HG03196 (cell line): ENCODE measurements at regions not wholly inside any gene's neighbourhood (a gene's known extent, or its start where the extent isn't known, plus 50 kb on each side); places are given as distances from the start of the nearest gene placed in this dataset.
"Not testable (repeated sequence)": the region's sequence is repeated elsewhere in the genome, so short reads cannot be mapped to it uniquely, and the experiment has no call there.

Experiments
- ATAC-seq: cut with Tn5 transposase; IDR thresholded peaks from one replicate; pipeline ENCODE4 v1.9.1; 2021; ENCODE audit not compliant: unreplicated experiment

- ATAC-seq: no peak
Observed at GRCh38 chr2:53379547-53379946, 388.1 kb upstream of the CHAC2 start.

- no peak for ATAC-seq
Observed at GRCh38 chr2:53378791-53379190, 388.8 kb upstream of the CHAC2 start.

GRCh38 chr2:53373126-53373525 lies 394.5 kb upstream of the CHAC2 start:
- ATAC-seq: no peak

GRCh38 chr2:53366543-53366942 lies 401.1 kb upstream of the CHAC2 start:
- no peak for ATAC-seq

GRCh38 chr2:53362934-53363333 lies 404.7 kb upstream of the CHAC2 start:
- no peak for ATAC-seq

- ATAC-seq: no peak
Observed at GRCh38 chr2:53356291-53356905, 411.2 kb upstream of the CHAC2 start.

- no peak for ATAC-seq
Observed at GRCh38 chr2:53353135-53354114, 414.2 kb upstream of the CHAC2 start.

GRCh38 chr2:53347269-53347668 lies 420.3 kb upstream of the CHAC2 start:
- ATAC-seq: no peak

- ATAC-seq: no peak
Observed at GRCh38 chr2:53342248-53342647, 425.4 kb upstream of the CHAC2 start.

- ATAC-seq: no peak
Observed at GRCh38 chr2:53334610-53335009, 433.0 kb upstream of the CHAC2 start.

- ATAC-seq: no peak
Observed at GRCh38 chr2:53331667-53332066, 435.9 kb upstream of the CHAC2 start.

GRCh38 chr2:53317861-53318260 lies 449.7 kb upstream of the CHAC2 start:
- ATAC-seq: no peak

GRCh38 chr2:53315149-53315548 lies 452.5 kb upstream of the CHAC2 start:
- no peak for ATAC-seq

- no peak for ATAC-seq
Observed at GRCh38 chr2:53314718-53315117, 452.9 kb upstream of the CHAC2 start.

GRCh38 chr2:53313644-53314043 lies 454.0 kb upstream of the CHAC2 start:
- not testable (repeated sequence) for ATAC-seq

- no peak for ATAC-seq
Observed at GRCh38 chr2:53312721-53313120, 454.9 kb upstream of the CHAC2 start.

GRCh38 chr2:53312181-53312580 lies 455.4 kb upstream of the CHAC2 start:
- ATAC-seq: no peak

- no peak for ATAC-seq
Observed at GRCh38 chr2:53303012-53303578, 464.5 kb upstream of the CHAC2 start.

GRCh38 chr2:53302455-53302854 lies 465.1 kb upstream of the CHAC2 start:
- ATAC-seq: no peak

- ATAC-seq: no peak
Observed at GRCh38 chr2:53289309-53290006, 478.1 kb upstream of the CHAC2 start.

GRCh38 chr2:53286345-53286744 lies 481.3 kb upstream of the CHAC2 start:
- ATAC-seq: no peak
